SK-N-SH treated with all-trans-retinoic acid at 6 μM for 48 hours (cell line): ENCODE measurements at regions not wholly inside any gene's neighbourhood (a gene's known extent, or its start where the extent isn't known, plus 50 kb on each side); places are given as distances from the start of the nearest gene placed in this dataset.

Experiments used
- ATAC-seq: fragments of 200-7000 bp; cut with Tn5 transposase; 3 replicates; pipeline ENCODE4 v1.9.1; 2020; ENCODE audit warnings: mild to moderate bottlenecking, moderate library complexity
- ARNTL ChIP-seq: fragments of 450-650 bp; formaldehyde crosslinking; IDR thresholded peaks from 2 replicates; pipeline ENCODE4 v1.5.0; 2020; ENCODE audit warnings: low read depth, mild to moderate bottlenecking, moderate library complexity, borderline replicate concordance
- BACH2 ChIP-seq: fragments of 250-450 bp; sonication (Bioruptor Pico); IDR thresholded peaks from 2 replicates; pipeline ENCODE4 v1.9.0; 2021; ENCODE audit warnings: mild to moderate bottlenecking, borderline replicate concordance
- ESRRG ChIP-seq: fragments of 250-450 bp; sonication (Bioruptor Pico); IDR thresholded peaks from 2 replicates; pipeline ENCODE4 v1.6.1; 2021; ENCODE audit warnings: mild to moderate bottlenecking
- GLIS3 ChIP-seq: fragments of 250-450 bp; sonication (Bioruptor Pico); IDR thresholded peaks from 2 replicates; pipeline ENCODE4 v1.5.0; 2020; ENCODE audit warnings: mild to moderate bottlenecking, moderate library complexity
- ISL1 ChIP-seq: fragments of 250-450 bp; sonication (Bioruptor Pico); IDR thresholded peaks from 2 replicates; pipeline ENCODE4 v2.1.2; 2022; ENCODE audit warnings: mild to moderate bottlenecking, moderate library complexity
- OSR1 ChIP-seq: fragments of 250-450 bp; sonication (Bioruptor Pico); IDR thresholded peaks from 2 replicates; pipeline ENCODE4 v1.8.0; 2022; ENCODE audit warnings: moderate library complexity, mild to moderate bottlenecking, inconsistent platforms
- PPARA ChIP-seq: fragments of 250-450 bp; sonication (Bioruptor Pico); IDR thresholded peaks from 2 replicates; pipeline ENCODE4 v1.5.0; 2020; ENCODE audit warnings: mild to moderate bottlenecking, borderline replicate concordance
- SNAI2 ChIP-seq: fragments of 250-450 bp; sonication (Bioruptor Pico); IDR thresholded peaks from 2 replicates; pipeline ENCODE4 v1.5.0; 2020; ENCODE audit warnings: mild to moderate bottlenecking, moderate library complexity
- TCF4 ChIP-seq: fragments of 250-450 bp; sonication (Bioruptor Pico); IDR thresholded peaks from 2 replicates; pipeline ENCODE4 v1.8.0; 2021; ENCODE audit warnings: mild to moderate bottlenecking, moderate library complexity, borderline replicate concordance
- TOX ChIP-seq: fragments of 250-450 bp; sonication (Bioruptor Pico); IDR thresholded peaks from 2 replicates; pipeline ENCODE4 v1.8.0; 2021; ENCODE audit warnings: mild to moderate bottlenecking, moderate library complexity, borderline replicate concordance
- ZC3H10 ChIP-seq: fragments of 250-450 bp; sonication (Bioruptor Pico); IDR thresholded peaks from 2 replicates; pipeline ENCODE4 v1.5.1; 2021; ENCODE audit warnings: mild to moderate bottlenecking, moderate library complexity
- ZFP3 ChIP-seq: fragments of 250-450 bp; sonication (Bioruptor Pico); IDR thresholded peaks from 2 replicates; pipeline ENCODE4 v1.5.0; 2020; ENCODE audit warnings: mild to moderate bottlenecking, moderate library complexity
- ZNF565 ChIP-seq: fragments of 450-650 bp; formaldehyde crosslinking; conservative IDR thresholded peaks from 2 replicates; pipeline ENCODE4 v1.5.0; 2020; ENCODE audit warnings: low read depth, mild to moderate bottlenecking, moderate library complexity
- ZNF70 ChIP-seq: fragments of 450-650 bp; formaldehyde crosslinking; IDR thresholded peaks from 2 replicates; pipeline ENCODE4 v1.5.0; 2020; ENCODE audit warnings: mild to moderate bottlenecking, moderate library complexity
- ZNF8 ChIP-seq: fragments of 450-650 bp; formaldehyde crosslinking; IDR thresholded peaks from 2 replicates; pipeline ENCODE4 v1.5.0; 2020; ENCODE audit warnings: mild to moderate bottlenecking, moderate library complexity
- TF ChIP-seq, protein P1 (sequence below): fragments of 250-450 bp; sonication (Bioruptor Pico); IDR thresholded peaks from 2 replicates; pipeline ENCODE4 v1.8.0; 2020; ENCODE audit warnings: mild to moderate bottlenecking, moderate library complexity, borderline replicate concordance
- TF ChIP-seq, protein P2 (sequence below): fragments of 250-450 bp; sonication (Bioruptor Pico); IDR thresholded peaks from 2 replicates; pipeline ENCODE4 v1.5.1; 2021; ENCODE audit warnings: mild to moderate bottlenecking, moderate library complexity
- TF ChIP-seq, protein P3 (sequence below): fragments of 250-450 bp; sonication (Bioruptor Pico); IDR thresholded peaks from 2 replicates; pipeline ENCODE4 v1.5.0; 2020; ENCODE audit warnings: mild to moderate bottlenecking, moderate library complexity
- TF ChIP-seq, protein P4 (sequence below): fragments of 250-450 bp; sonication (Bioruptor Pico); IDR thresholded peaks from 2 replicates; pipeline ENCODE4 v1.5.1; 2020; ENCODE audit warnings: low read depth, mild to moderate bottlenecking, moderate library complexity
- TF ChIP-seq, protein P5 (sequence below): fragments of 250-450 bp; sonication (Bioruptor Pico); IDR thresholded peaks from 2 replicates; pipeline ENCODE4 v1.8.0; 2021; ENCODE audit warnings: low read depth, mild to moderate bottlenecking, moderate library complexity, borderline replicate concordance

DNA sequence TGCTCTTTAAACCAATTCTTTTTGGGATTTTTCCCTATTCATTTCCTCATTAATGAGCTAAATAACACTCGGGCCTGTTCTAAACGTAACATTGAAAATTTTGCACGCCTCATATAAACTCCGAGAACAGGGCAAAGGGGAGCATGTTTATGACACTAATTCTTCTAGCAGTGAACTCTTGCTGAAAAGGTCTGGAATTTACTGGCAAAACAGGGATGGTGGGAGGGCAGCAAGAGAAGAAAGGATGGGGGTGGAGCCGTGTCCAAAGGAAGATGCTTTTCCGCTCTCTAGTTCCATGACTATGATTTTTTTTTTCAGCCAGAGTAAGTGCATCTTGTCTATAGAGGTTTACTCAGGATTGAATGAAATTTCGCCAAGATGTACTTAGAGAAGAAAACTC, 50.0 kb upstream of the IL1R1 start:
- ATAC-seq: no peak
- TF ChIP-seq ZNF565 (CRISPR knock-in tag) (no peak), BACH2 (no peak), ARNTL (no peak), ESRRG (no peak), ZC3H10 (CRISPR knock-in tag) (no peak), ZFP3 (CRISPR knock-in tag) (no peak), PPARA (CRISPR knock-in tag) (no peak), OSR1 (CRISPR knock-in tag) (no peak), TCF4 (CRISPR knock-in tag) (no peak), ZNF8 (CRISPR knock-in tag) (no peak), TOX (CRISPR knock-in tag) (no peak), ZNF70 (no peak), GLIS3 (no peak), SNAI2 (no peak), ISL1 (CRISPR knock-in tag) (no peak)
- TF ChIP-seq, protein P1, sequence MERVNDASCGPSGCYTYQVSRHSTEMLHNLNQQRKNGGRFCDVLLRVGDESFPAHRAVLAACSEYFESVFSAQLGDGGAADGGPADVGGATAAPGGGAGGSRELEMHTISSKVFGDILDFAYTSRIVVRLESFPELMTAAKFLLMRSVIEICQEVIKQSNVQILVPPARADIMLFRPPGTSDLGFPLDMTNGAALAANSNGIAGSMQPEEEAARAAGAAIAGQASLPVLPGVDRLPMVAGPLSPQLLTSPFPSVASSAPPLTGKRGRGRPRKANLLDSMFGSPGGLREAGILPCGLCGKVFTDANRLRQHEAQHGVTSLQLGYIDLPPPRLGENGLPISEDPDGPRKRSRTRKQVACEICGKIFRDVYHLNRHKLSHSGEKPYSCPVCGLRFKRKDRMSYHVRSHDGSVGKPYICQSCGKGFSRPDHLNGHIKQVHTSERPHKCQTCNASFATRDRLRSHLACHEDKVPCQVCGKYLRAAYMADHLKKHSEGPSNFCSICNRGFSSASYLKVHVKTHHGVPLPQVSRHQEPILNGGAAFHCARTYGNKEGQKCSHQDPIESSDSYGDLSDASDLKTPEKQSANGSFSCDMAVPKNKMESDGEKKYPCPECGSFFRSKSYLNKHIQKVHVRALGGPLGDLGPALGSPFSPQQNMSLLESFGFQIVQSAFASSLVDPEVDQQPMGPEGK (CRISPR knock-in tag): no peak
- TF ChIP-seq, protein P2, sequence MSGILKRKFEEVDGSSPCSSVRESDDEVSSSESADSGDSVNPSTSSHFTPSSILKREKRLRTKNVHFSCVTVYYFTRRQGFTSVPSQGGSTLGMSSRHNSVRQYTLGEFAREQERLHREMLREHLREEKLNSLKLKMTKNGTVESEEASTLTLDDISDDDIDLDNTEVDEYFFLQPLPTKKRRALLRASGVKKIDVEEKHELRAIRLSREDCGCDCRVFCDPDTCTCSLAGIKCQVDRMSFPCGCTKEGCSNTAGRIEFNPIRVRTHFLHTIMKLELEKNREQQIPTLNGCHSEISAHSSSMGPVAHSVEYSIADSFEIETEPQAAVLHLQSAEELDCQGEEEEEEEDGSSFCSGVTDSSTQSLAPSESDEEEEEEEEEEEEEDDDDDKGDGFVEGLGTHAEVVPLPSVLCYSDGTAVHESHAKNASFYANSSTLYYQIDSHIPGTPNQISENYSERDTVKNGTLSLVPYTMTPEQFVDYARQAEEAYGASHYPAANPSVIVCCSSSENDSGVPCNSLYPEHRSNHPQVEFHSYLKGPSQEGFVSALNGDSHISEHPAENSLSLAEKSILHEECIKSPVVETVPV (CRISPR knock-in tag): no peak
- TF ChIP-seq, protein P3, sequence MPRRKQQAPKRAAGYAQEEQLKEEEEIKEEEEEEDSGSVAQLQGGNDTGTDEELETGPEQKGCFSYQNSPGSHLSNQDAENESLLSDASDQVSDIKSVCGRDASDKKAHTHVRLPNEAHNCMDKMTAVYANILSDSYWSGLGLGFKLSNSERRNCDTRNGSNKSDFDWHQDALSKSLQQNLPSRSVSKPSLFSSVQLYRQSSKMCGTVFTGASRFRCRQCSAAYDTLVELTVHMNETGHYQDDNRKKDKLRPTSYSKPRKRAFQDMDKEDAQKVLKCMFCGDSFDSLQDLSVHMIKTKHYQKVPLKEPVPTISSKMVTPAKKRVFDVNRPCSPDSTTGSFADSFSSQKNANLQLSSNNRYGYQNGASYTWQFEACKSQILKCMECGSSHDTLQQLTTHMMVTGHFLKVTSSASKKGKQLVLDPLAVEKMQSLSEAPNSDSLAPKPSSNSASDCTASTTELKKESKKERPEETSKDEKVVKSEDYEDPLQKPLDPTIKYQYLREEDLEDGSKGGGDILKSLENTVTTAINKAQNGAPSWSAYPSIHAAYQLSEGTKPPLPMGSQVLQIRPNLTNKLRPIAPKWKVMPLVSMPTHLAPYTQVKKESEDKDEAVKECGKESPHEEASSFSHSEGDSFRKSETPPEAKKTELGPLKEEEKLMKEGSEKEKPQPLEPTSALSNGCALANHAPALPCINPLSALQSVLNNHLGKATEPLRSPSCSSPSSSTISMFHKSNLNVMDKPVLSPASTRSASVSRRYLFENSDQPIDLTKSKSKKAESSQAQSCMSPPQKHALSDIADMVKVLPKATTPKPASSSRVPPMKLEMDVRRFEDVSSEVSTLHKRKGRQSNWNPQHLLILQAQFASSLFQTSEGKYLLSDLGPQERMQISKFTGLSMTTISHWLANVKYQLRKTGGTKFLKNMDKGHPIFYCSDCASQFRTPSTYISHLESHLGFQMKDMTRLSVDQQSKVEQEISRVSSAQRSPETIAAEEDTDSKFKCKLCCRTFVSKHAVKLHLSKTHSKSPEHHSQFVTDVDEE: no peak
- TF ChIP-seq, protein P4, sequence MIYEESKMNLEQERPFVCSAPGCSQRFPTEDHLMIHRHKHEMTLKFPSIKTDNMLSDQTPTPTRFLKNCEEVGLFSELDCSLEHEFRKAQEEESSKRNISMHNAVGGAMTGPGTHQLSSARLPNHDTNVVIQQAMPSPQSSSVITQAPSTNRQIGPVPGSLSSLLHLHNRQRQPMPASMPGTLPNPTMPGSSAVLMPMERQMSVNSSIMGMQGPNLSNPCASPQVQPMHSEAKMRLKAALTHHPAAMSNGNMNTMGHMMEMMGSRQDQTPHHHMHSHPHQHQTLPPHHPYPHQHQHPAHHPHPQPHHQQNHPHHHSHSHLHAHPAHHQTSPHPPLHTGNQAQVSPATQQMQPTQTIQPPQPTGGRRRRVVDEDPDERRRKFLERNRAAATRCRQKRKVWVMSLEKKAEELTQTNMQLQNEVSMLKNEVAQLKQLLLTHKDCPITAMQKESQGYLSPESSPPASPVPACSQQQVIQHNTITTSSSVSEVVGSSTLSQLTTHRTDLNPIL (CRISPR knock-in tag): no peak
- TF ChIP-seq, protein P5, sequence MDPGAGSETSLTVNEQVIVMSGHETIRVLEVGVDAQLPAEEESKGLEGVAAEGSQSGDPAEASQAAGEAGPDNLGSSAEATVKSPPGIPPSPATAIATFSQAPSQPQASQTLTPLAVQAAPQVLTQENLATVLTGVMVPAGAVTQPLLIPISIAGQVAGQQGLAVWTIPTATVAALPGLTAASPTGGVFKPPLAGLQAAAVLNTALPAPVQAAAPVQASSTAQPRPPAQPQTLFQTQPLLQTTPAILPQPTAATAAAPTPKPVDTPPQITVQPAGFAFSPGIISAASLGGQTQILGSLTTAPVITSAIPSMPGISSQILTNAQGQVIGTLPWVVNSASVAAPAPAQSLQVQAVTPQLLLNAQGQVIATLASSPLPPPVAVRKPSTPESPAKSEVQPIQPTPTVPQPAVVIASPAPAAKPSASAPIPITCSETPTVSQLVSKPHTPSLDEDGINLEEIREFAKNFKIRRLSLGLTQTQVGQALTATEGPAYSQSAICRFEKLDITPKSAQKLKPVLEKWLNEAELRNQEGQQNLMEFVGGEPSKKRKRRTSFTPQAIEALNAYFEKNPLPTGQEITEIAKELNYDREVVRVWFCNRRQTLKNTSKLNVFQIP: no peak
- TF ChIP-seq, all 23 proteins: peak for 0
